UCSD-AML1 (cell line): ENCODE measurements at regions not wholly inside any gene's neighbourhood (a gene's known extent, or its start where the extent isn't known, plus 50 kb on each side); places are given as distances from the start of the nearest gene placed in this dataset.
"Not testable (repeated sequence)": the region's sequence is repeated elsewhere in the genome, so short reads cannot be mapped to it uniquely, and the experiment has no call there.

Experiments
- DNase-seq: peaks from one replicate; lab custom pipeline; 2025; ENCODE audit not compliant: unreplicated experiment; lab: John Stamatoyannopoulos, UW

DNA sequence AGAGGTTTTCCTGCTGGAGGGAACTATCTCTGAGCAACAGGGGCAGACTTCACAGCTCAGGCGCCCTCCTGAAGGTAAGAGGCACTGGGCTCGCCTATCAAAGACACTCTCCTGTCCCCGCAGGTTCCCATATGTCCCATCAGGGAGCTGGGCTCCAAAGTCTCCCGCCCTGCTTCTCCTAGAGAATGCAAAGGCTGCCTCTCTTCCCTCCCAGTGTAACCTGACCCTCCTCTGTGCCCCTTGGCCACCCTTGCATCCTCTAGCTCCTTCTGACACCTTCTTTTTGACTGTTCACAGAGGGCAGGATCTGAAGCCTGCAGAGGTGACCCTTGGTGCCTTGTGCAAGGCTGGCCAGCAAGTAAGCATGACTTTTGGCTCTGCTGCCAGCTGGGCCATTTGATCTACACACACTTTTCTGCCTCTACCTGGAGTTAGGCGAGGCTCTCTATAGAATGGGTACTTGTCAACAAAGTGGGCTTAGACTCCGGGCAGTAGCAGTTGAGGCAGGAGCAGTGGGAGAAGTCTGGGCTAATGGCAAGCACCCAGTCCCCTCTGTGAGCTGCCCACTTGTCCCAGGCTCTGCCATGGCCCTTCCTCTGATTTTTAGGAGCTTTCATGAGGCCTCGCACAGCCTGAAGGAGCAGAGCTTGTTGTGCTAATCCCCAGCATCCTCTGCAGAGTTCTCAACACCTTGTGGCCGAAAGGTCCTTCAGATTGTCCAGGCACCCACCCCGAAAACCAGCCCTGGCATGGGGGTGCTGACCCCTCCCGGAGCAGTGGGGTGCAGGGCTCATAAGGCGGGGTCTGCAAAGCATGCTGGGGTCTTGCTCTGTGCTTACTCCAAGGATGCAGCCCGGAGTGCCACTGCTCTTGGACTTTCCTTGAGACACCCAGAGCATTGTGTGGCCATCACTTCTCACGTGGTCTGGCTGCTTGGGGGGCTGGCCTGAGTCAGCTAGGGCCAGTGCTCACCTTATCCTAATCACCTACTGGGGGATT is 122.9 kb downstream of the METRNL start:
- DNase-seq = no peak

DNA sequence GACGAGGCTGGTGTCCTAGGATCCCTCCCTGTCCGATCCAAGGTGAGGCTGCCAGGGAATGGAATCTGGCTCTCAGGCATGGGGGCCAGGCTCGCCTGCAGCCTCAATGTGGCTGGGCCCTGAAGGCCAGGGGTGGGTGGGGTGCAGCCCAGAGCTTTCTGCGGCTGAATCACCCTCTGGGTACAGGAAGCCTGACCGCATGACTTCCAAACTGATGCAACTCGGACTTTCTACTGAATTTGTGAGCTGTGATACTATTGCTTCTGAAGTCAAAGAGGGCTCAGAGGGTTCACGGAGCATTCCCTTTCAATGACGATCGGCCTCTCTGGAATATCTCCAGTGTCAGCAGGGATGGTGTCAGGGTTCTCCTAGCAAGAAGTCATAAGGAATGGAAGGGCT is 123.7 kb downstream of the METRNL start:
- no peak for DNase-seq

DNA sequence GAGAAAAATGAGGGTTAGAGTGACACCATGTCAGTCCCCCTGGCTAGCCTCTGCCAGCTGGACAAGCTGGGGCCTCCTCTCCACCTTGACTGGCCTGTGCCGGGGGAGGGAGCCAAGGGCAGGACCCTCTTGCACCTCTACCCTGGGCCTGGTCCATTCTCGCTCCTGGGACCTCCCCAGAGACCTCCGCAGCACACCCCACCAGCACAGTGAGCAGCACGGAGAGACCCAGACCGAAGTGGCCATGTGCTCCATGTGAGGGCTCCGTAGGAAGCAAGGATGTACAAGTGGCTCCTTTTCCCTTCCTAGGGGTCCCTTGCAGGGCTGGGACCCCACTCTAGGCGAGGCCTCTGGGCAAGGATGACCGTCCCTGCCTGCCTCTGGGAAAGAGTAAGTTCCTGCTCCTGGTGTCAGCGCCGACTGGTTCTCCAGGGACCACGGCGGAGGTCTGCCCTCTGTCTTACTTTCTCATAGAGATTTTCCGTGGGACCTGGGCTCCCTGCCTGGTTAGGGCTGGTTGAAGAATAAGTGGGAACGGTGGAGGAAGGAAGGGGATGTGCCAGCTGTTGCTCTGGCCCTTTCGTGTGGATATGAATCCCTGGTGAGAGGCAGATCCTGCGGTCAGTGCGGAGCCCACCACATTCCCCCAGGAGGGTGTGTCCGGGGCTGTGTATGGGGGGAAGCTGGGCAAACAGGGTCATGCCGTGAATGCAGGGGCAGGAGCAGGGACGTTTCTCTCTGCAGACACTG is 124.2 kb downstream of the METRNL start:
- DNase-seq = no peak

DNA sequence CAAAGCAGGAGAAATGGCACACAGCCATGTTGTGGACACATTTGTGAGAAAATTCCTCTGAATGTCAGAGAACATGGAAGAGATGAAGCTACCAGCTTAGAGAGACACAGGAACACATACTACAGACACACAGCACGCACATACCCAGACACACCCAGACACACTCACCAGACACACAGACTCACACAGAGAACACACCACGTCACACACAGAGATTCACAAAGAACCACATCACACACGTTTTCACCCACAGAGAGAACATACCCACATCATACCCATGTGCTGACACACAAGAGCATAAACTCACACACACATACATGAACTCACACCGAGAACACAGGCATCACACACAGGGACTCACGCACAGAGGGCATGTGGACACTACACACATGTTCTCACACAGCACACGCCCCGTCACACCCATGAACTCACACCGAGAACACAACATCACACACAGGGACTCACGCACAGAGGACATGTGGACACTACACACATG is 124.9 kb downstream of the METRNL start:
- no peak for DNase-seq

DNA sequence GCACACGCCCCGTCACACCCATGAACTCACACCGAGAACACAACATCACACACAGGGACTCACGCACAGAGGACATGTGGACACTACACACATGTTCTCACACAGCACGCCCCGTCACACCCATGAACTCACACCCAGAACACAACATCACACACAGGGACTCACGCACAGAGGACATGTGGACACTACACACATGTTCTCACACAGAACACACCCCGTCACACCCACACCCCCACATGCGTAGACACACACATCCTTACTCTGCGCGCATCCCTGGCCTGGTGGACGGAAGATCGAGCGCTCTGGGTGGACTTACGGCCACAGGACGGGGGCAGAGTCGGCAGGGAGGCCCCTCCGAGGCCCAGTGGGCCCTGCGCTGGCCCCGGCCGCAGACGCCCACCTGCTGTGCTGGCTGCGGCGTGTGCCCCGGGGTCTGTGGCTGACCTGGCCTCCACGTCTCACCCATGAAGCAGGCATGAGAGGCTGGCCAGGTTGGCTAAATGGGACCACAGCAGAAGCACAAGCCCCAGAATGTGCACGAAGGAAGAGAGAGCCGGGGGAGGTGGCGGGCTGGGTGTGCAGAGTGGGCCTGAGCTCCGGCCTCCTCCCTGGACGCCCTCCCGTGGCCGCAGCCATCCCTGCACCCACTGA is 125.5 kb downstream of the METRNL start:
- not testable (repeated sequence) for DNase-seq

DNA sequence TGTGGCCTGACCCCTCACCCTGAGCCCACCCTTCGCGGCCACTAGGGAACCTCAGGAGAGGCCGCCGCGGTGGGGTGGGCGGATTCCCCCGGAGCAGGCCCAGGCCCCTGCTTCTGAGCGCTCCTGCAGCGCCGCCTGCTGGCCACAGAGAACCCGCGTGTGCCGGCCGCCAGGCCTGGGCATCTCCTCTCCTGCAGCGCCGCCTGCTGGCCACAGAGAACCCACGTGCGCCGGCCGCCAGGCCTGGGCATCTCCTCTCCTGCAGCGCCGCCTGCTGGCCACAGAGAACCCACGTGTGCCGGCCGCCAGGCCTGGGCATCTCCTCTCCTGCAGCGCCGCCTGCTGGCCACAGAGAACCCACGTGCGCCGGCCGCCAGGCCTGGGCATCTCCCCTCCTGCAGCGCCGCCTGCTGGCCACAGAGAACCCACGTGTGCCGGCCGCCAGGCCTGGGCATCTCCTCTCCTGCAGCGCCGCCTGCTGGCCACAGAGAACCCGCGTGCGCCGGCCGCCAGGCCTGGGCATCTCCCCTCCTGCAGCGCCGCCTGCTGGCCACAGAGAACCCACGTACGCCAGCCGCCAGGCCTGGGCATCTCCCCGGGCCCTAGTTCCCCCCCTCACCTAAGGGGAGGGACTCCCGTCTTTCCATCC is 126.1 kb downstream of the METRNL start:
- peak; percentile 84 for DNase-seq

DNA sequence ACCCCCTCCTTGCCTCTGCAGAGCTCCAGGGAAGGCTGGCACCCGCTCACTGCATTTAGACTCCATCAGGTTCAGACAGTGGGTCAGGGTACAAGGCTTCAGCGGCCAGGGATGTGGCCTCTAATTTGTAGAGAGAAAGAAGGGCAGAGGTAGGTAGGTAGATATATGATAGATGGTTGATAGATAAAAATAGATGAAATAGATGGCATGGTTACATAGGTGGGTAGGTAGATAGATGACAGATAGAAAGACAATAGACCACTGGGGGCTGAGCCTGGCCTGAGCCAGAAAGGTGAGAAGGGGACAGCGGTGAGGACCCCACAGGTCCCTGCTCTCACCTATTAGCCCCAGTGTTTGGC is 126.6 kb downstream of the METRNL start:
- not testable (repeated sequence) for DNase-seq

DNA sequence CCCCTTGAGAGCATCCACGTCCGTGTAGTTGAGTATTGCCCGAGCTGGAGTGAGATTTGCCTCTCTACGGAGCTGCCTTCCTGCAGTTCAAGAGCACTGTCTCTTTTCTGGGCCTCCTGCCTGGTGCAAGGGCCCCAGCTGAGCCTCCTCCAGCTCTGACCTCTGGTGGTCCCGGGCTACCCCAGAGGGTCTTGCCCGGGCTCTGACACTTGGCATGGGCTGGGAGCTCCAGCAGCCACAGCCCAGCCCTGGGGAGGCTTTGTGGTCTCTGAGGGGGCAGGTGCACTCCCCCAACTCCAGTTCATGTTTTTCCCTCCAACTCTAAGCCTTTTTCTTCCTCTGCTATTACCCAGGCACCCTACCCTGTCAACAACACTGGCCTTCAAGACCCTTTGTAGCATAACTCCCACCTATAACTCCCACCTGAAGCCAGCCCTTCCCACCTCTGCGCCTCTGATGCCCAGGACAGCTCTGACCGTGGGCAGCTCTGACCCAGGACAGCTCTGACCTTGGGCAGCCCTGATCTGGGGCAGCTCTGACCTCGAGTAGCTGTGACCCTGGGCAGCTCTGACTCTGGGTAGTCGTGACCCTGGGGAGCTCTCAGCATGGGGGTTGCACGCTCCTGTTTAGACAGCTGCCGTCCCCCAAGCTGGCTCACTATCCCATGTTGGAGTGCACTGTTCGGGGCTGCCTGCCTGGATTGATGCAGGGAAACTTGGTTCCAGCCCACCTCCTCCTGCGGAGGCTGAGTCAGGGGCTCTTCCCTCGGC is 127.6 kb downstream of the METRNL start:
- not testable (repeated sequence) for DNase-seq

DNA sequence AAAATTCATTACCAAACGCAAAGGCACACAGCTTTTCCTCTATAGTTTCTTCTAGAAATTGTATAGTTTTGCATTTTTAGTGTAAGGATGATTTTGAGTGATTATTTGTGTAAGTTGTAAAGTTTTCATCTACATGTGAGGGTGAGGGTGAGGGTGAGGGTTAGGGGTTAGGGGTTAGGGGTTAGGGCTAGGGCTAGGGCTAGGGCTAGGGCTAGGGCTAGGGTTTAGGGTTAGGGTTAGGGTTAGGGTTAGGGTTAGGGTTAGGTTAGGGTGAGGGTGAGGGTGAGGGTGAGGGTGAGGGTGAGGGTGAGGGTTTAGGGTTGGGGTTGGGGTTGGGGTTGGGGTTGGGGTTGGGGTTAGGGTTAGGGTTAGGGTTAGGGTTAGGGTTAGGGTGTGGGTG is 167.6 kb downstream of the METRNL start:
- DNase-seq = not testable (repeated sequence)
